ENCODE measurements at regions not wholly inside any gene's neighbourhood (a gene's known extent, or its start where the extent isn't known, plus 50 kb on each side); places are given as distances from the start of the nearest gene placed in this dataset.
A peak's percentile ranks its signal among the peaks of the same experiment; 100 is the strongest.

DNA sequence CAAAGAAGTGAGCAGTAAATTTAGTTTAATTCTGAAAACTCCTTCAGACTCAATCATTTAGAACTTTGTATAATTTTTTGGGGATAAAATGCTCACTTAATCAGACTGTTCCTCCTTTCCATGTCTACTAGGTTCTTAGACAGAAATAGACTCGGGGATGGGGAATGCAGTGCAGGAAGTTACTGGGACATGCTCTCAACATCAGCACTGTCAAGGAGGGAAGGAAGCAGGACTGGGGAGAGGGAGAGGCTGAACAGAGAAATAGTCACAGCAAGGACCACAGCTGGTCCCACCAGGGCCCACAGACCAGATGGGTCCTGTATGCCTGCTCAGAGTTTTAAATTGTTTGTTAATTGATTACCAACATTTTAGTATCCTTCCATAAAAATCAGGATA is 310.1 kb upstream of the MSX2 start:
- H3K27me3 ChIP-seq (ENCODE audit: control insufficient read depth in 2 of 2, insufficient read depth in 2 of 2, low read length in 2 of 2), result peaks cover 2 to 5% of the 10 kb centered on the region in 2 donors
- no peaks in the 10 kb centered on the region for H3K4me1 ChIP-seq (ENCODE audit: control insufficient read depth in 1 of 2, insufficient read depth in 2 of 2, low read length in 2 of 2)
- Mint-ChIP-seq H3K9me3 (peaks cover 0 to 8% (median 0%) of the 10 kb centered on the region in 7 donors), H3K36me3 (no peaks in the 10 kb centered on the region), H3K4me3 (no peak overlapping the region), H3K27me3 (ENCODE audit: low read depth in 3 of 3) (peaks cover 4 to 27% (median 18%) of the 10 kb centered on the region in 3 donors), H3K4me1 (peaks cover under 1% of the 10 kb centered on the region), H3K27ac (no peak overlapping the region)
- no peak overlapping the region for H2AFZ ChIP-seq (ENCODE audit: insufficient read depth, low read depth, low read length, poor library complexity, severe bottlenecking)
- no peaks in the 10 kb centered on the region for H3K36me3 ChIP-seq (replicated peaks in 1 of 2; ENCODE audit: control insufficient read depth in 1 of 2, insufficient read depth in 2 of 2, low read length in 2 of 2)
- TF ChIP-seq CTCF (IDR thresholded peaks at IDR 0.05), result no peak
- H3K27ac ChIP-seq (ENCODE audit: low read depth in 1 of 2, low read length in 2 of 2), result no peak overlapping the region
- H3K4me2 ChIP-seq (replicated peaks; ENCODE audit: extremely low read depth, low read length, poor library complexity, severe bottlenecking), result no peak overlapping the region
- WGBS (ENCODE audit: insufficient coverage), result no CpG with 5 or more reads among the region's 1 CpG
- DNase-seq, result no peak
- peaks cover 0 to under 1% of the 10 kb centered on the region in 2 donors for H3K9me3 ChIP-seq (replicated peaks in 1 of 2; ENCODE audit: control insufficient read depth in 1 of 2, insufficient read depth in 1 of 2, low read length in 2 of 2)
- H4K20me1 ChIP-seq (ENCODE audit: insufficient read depth, low read length), result no peaks in the 10 kb centered on the region
- no peak overlapping the region for H3K4me3 ChIP-seq (replicated peaks in 1 of 3; ENCODE audit: low read depth in 2 of 3, low read length in 3 of 3)
- H3K9ac ChIP-seq (ENCODE audit: insufficient read depth, low read length, poor library complexity, severe bottlenecking), result no peak overlapping the region
- H3K79me2 ChIP-seq (ENCODE audit: insufficient read depth, low read length), result no peaks in the 10 kb centered on the region
- intact Hi-C loops (cut with micrococcal nuclease), result no loop called here

DNA sequence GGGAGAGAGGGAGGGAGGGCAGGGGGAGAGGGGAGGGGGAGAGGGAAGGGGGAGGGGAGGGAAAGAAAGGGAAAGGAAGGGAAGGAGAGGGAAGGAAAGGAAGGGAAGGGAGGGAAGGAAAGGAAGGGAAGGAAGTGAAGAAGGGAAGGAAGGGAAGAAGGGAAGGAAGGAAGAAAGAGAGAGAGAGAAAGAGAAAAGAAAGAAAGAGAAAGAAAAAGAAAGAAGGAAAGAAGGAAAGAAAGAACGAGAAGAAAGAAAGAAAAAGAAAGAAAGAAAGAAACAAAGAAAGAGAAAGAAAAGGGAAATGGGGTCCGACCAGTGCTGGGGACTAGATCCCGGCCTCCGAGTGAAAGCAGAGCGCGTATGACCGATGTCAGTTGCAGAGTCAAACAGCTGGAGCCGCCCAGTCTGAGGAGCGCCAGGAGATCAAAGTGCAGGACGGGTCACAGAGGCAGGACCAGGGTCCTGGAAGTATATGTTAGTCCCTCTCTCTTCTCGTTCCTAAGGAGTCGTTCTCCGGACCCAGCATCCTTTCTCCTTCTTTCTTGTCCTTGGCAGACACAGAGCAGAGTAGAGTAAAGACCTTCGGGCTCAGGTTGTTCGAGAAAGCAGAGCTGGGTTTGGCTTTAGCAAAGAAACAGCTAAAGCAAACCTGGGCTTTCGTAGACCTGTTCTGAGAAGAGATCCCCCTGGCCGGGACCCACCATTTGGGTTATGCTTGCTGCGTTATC is 305.4 kb upstream of the MSX2 start:
- TF ChIP-seq CTCF (IDR thresholded peaks at IDR 0.05), result no peak
- Histone ChIP-seq H3K79me2 (ENCODE audit: insufficient read depth, low read length) (no peaks in the 10 kb centered on the region), H3K4me3 (replicated peaks in 1 of 3; ENCODE audit: low read depth in 2 of 3, low read length in 3 of 3) (no peak overlapping the region), H3K9ac (ENCODE audit: insufficient read depth, low read length, poor library complexity, severe bottlenecking) (no peak overlapping the region), H3K27ac (ENCODE audit: low read depth in 1 of 2, low read length in 2 of 2) (no peak overlapping the region), H3K9me3 (replicated peaks in 1 of 2; ENCODE audit: control insufficient read depth in 1 of 2, insufficient read depth in 1 of 2, low read length in 2 of 2) (no peaks in the 10 kb centered on the region), H3K36me3 (replicated peaks in 1 of 2; ENCODE audit: control insufficient read depth in 1 of 2, insufficient read depth in 2 of 2, low read length in 2 of 2) (no peaks in the 10 kb centered on the region), H3K4me2 (replicated peaks; ENCODE audit: extremely low read depth, low read length, poor library complexity, severe bottlenecking) (no peak overlapping the region), H2AFZ (ENCODE audit: insufficient read depth, low read depth, low read length, poor library complexity, severe bottlenecking) (peak overlapping the region; percentile 21), H3K4me1 (ENCODE audit: control insufficient read depth in 1 of 2, insufficient read depth in 2 of 2, low read length in 2 of 2) (no peaks in the 10 kb centered on the region), H4K20me1 (ENCODE audit: insufficient read depth, low read length) (no peaks in the 10 kb centered on the region), H3K27me3 (ENCODE audit: control insufficient read depth in 2 of 2, insufficient read depth in 2 of 2, low read length in 2 of 2) (peaks cover 2 to 5% of the 10 kb centered on the region in 2 donors)
- peaks cover 6 to 28% (median 24%) of the 10 kb centered on the region in 3 donors for H3K27me3 Mint-ChIP-seq (ENCODE audit: low read depth in 3 of 3)
- intact Hi-C loops (cut with micrococcal nuclease), result loop anchor here (1.0 to 5.0 kb wide), 3 partner anchors 374 to 517 kb away; no protein-coding TSS in a partner anchor
- peaks cover 2% of the 10 kb centered on the region for H3K4me1 Mint-ChIP-seq
- no peaks in the 10 kb centered on the region for H3K36me3 Mint-ChIP-seq
- peaks cover 0 to 4% (median 0%) of the 10 kb centered on the region in 7 donors for H3K9me3 Mint-ChIP-seq
- WGBS (ENCODE audit: insufficient coverage), result 7% methylated on average over 15 of the region's 18 CpGs
- H3K4me3 Mint-ChIP-seq, result peak overlapping the region in 1 of 2 donors; percentile 54
- no peak for DNase-seq
- no peak overlapping the region for H3K27ac Mint-ChIP-seq

Data from CD14-positive monocyte (primary cell).